Panc1 (cell line): ENCODE measurements at regions not wholly inside any gene's neighbourhood (a gene's known extent, or its start where the extent isn't known, plus 50 kb on each side); places are given as distances from the start of the nearest gene placed in this dataset.

Source experiments
- ATAC-seq: fragments of 200-7000 bp; cut with Tn5 transposase; 2 replicates; pipeline ENCODE4 v1.9.1; 2020; ENCODE audit warnings: mild to moderate bottlenecking, moderate library complexity
- BruUV-seq: library from RNA; stranded (reverse); fragments of 400-500 nt; replicated peaks from 2 replicates; lab custom pipeline; 2021; lab: Mats Ljungman, UMichigan
- CTCF ChIA-PET: fragments of 300-600 bp; sonication (Branson Sonifier 250); formaldehyde crosslinking; loops from one replicate; lab custom pipeline; 2022; ENCODE audit warnings: antibody characterized with exemption; lab: Charles Lee
- POLR2A ChIA-PET: fragments of 300-600 bp; sonication (Branson Sonifier 250); formaldehyde crosslinking; loops from one replicate; lab custom pipeline; 2022; ENCODE audit warnings: antibody characterized with exemption; lab: Charles Lee
- DNase-seq: peaks from one replicate; pipeline ENCODE4 v3.0.0-alpha.2; 2010; ENCODE audit warnings: low read depth, low spot score
- H3K27ac ChIP-seq: 2 replicates; pipeline ENCODE4 v1.5.1; 2011; ENCODE audit warnings: mild to moderate bottlenecking, low read length, inconsistent platforms
- H3K27me3 ChIP-seq: fragments of 200-500 bp; sonication (Bioruptor generic); 2 replicates; pipeline ENCODE4 v1.6.0; 2014; ENCODE audit warnings: low read length, inconsistent platforms; ENCODE audit not compliant: control insufficient read depth, insufficient read depth
- H3K36me3 ChIP-seq: fragments of 200-500 bp; sonication (Bioruptor generic); 2 replicates; pipeline ENCODE4 v1.5.1; 2014; ENCODE audit warnings: inconsistent platforms, mild to moderate bottlenecking, low read length, moderate library complexity; ENCODE audit not compliant: control insufficient read depth, insufficient read depth
- H3K4me1 ChIP-seq: 2 replicates; pipeline ENCODE4 v1.5.1; 2011; ENCODE audit warnings: inconsistent platforms, mild to moderate bottlenecking, low read length, moderate library complexity; ENCODE audit not compliant: control insufficient read depth, insufficient read depth
- H3K4me3 ChIP-seq, 2 experiments: 2 replicates each; pipeline ENCODE4 v1.5.1; 2011 to 2012; ENCODE audit warnings: low read depth in 2 of 2, low read length in 2 of 2, mild to moderate bottlenecking in 2 of 2, inconsistent platforms in 1 of 2, moderate library complexity in 1 of 2
- H3K9me3 ChIP-seq: fragments of 200-500 bp; sonication (Bioruptor generic); 2 replicates; pipeline ENCODE4 v1.5.1; 2014; ENCODE audit warnings: low read depth, mild to moderate bottlenecking, inconsistent platforms, low read length, moderate library complexity; ENCODE audit not compliant: control insufficient read depth, insufficient read depth
- POLR2AphosphoS5 ChIP-seq: IDR thresholded peaks from 2 replicates; pipeline ENCODE4 v1.6.1; 2012; ENCODE audit warnings: mild to moderate bottlenecking, low read depth, low read length, moderate library complexity
- SIN3A ChIP-seq: IDR thresholded peaks from 2 replicates; pipeline ENCODE4 v1.6.1; 2012; ENCODE audit warnings: low read depth, mild to moderate bottlenecking, low read length, moderate library complexity, borderline replicate concordance; ENCODE audit not compliant: insufficient read depth
- TCF7L2 ChIP-seq: IDR thresholded peaks from 2 replicates; pipeline ENCODE4 v1.6.1; 2011; ENCODE audit warnings: mild to moderate bottlenecking, low read depth, low read length, inconsistent platforms
- in situ Hi-C: cut with HindIII; loops from 2 replicates; pipeline ENCODE4 v1.10.0; 2016; ENCODE audit warnings: low sequenced_read_pairs, low pct_unique_long_range_greater_than_20kb
- intact Hi-C: fragments of 100-400 bp; cut with micrococcal nuclease; formaldehyde crosslinking; loops from one replicate; pipeline ENCODE4 v1.10.0; 2022; ENCODE audit not compliant: unreplicated experiment
- TF ChIP-seq, protein P1 (sequence below), 2 experiments: IDR thresholded peaks; 2 replicates each; pipeline ENCODE4 v1.6.1; 2011 to 2012; ENCODE audit warnings: low read depth in 2 of 2, control low read depth in 1 of 2, low read length in 1 of 2, mild to moderate bottlenecking in 1 of 2, moderate library complexity in 1 of 2; ENCODE audit not compliant: insufficient read depth in 1 of 2
- TF ChIP-seq, protein P2 (sequence below): fragments of 450-650 bp; IDR thresholded peaks from 2 replicates; pipeline ENCODE4 v1.5.1; 2017; ENCODE audit warnings: mild to moderate bottlenecking

DNA sequence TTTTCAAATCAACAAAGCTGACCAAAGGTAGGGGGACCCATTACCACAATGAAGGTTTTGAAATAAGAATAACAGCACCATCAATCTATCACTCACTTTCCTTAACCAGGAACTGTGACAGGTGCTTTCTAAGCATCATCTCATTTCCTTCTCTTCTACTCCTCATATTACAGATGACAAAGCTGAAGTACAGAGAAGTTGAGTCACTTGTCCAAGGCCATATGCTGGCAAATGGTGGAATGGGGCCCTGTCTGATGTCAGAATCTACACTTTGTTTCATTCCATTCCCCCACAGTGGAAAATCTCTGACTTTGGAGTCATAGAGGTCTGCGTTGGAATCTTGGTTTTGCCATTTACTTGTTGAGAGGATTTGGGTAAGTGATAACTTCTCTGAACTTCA lies 222.5 kb upstream of the LRFN2 start:
- intact Hi-C loops (no loop called here), in situ Hi-C loops (no loop called here)
- Histone ChIP-seq H3K4me3 (no peak overlapping the region), H3K9me3 (no peaks in the 10 kb centered on the region), H3K36me3 (no peaks in the 10 kb centered on the region), H3K4me1 (no peaks in the 10 kb centered on the region), H3K27ac (no peak overlapping the region), H3K27me3 (no peaks in the 10 kb centered on the region)
- ChIA-PET CTCF (no interaction called here), POLR2A (no interaction called here)
- BruUV-seq, result no TSS peak
- no peak for ATAC-seq
- TF ChIP-seq, protein P1, sequence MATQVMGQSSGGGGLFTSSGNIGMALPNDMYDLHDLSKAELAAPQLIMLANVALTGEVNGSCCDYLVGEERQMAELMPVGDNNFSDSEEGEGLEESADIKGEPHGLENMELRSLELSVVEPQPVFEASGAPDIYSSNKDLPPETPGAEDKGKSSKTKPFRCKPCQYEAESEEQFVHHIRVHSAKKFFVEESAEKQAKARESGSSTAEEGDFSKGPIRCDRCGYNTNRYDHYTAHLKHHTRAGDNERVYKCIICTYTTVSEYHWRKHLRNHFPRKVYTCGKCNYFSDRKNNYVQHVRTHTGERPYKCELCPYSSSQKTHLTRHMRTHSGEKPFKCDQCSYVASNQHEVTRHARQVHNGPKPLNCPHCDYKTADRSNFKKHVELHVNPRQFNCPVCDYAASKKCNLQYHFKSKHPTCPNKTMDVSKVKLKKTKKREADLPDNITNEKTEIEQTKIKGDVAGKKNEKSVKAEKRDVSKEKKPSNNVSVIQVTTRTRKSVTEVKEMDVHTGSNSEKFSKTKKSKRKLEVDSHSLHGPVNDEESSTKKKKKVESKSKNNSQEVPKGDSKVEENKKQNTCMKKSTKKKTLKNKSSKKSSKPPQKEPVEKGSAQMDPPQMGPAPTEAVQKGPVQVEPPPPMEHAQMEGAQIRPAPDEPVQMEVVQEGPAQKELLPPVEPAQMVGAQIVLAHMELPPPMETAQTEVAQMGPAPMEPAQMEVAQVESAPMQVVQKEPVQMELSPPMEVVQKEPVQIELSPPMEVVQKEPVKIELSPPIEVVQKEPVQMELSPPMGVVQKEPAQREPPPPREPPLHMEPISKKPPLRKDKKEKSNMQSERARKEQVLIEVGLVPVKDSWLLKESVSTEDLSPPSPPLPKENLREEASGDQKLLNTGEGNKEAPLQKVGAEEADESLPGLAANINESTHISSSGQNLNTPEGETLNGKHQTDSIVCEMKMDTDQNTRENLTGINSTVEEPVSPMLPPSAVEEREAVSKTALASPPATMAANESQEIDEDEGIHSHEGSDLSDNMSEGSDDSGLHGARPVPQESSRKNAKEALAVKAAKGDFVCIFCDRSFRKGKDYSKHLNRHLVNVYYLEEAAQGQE (IDR thresholded peaks at IDR 0.05; ENCODE audit: insufficient read depth in 1 of 2, low read depth in 2 of 2, low read length in 1 of 2), result no peak
- TF ChIP-seq TCF7L2 (no peak), SIN3A (no peak), POLR2AphosphoS5 (no peak)
- TF ChIP-seq, protein P2, sequence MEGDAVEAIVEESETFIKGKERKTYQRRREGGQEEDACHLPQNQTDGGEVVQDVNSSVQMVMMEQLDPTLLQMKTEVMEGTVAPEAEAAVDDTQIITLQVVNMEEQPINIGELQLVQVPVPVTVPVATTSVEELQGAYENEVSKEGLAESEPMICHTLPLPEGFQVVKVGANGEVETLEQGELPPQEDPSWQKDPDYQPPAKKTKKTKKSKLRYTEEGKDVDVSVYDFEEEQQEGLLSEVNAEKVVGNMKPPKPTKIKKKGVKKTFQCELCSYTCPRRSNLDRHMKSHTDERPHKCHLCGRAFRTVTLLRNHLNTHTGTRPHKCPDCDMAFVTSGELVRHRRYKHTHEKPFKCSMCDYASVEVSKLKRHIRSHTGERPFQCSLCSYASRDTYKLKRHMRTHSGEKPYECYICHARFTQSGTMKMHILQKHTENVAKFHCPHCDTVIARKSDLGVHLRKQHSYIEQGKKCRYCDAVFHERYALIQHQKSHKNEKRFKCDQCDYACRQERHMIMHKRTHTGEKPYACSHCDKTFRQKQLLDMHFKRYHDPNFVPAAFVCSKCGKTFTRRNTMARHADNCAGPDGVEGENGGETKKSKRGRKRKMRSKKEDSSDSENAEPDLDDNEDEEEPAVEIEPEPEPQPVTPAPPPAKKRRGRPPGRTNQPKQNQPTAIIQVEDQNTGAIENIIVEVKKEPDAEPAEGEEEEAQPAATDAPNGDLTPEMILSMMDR, result no peak
- no peak for DNase-seq

DNA sequence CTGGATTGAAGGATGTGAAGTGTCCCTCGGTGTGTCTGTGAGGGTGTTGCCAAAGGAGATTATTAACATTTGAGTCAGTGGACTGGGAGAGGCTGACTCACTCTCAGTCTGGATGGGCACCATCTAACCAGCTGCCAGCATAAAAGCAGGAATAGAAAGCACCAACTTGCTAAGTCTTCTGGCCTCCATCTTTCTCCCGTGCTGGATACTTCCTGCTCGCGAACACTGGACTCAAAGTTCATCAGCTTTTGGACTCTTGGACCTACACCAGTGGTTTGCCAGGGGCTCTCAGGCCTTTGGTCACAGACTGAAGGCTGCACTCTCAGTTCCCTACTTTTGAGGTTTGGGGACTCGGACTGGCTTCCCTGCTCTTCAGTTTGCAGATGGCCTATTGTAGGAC lies 220.3 kb upstream of the LRFN2 start:
- ChIA-PET CTCF (no interaction called here), POLR2A (no interaction called here)
- no peak overlapping the region for H3K4me3 ChIP-seq
- no peak overlapping the region for H3K27ac ChIP-seq
- intact Hi-C loops, result no loop called here
- BruUV-seq, result no TSS peak
- H3K4me1 ChIP-seq, result no peaks in the 10 kb centered on the region
- ATAC-seq, result no peak
- H3K27me3 ChIP-seq, result no peaks in the 10 kb centered on the region
- in situ Hi-C loops, result no loop called here
- no peaks in the 10 kb centered on the region for H3K9me3 ChIP-seq
- no peaks in the 10 kb centered on the region for H3K36me3 ChIP-seq
- DNase-seq, result no peak
- no peak for TF ChIP-seq TCF7L2
- no peak for TF ChIP-seq SIN3A
- TF ChIP-seq, protein P2, result no peak
- TF ChIP-seq, protein P1 (IDR thresholded peaks at IDR 0.05; ENCODE audit: insufficient read depth in 1 of 2, low read depth in 2 of 2, low read length in 1 of 2), result no peak
- TF ChIP-seq POLR2AphosphoS5, result no peak
